Superior temporal gyrus (tissue), 1 donor: ENCODE measurements at regions not wholly inside any gene's neighbourhood (a gene's known extent, or its start where the extent isn't known, plus 50 kb on each side); places are given as distances from the start of the nearest gene placed in this dataset.
"Not testable (repeated sequence)": the region's sequence is repeated elsewhere in the genome, so short reads cannot be mapped to it uniquely, and the experiment has no call there.

ENCODE experiments used
- DNase-seq: peaks from one replicate; pipeline ENCODE4 v3.0.0-alpha.2; 2016; ENCODE audit errors: extremely low spot score

DNA sequence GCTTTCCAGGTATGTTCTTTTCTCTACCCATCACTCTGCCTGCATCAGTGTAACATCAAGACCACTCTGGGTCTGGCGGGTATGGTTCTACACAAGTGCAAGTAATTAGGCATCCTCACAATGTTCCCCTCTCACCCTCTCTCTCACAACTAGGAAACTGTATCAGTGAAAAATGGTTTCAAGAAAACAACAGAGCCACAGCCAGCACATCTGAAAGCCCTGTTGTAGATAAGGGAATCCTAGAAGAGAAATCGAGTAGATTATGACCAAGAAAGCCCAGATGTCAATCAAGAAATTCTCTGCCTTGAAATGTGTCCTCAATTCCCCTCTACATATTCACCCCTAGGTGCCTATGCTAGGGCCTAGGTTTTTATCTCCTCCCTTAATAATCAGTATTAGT, 281.3 kb upstream of the ANKRD50 start:
- DNase-seq, result no peak

DNA sequence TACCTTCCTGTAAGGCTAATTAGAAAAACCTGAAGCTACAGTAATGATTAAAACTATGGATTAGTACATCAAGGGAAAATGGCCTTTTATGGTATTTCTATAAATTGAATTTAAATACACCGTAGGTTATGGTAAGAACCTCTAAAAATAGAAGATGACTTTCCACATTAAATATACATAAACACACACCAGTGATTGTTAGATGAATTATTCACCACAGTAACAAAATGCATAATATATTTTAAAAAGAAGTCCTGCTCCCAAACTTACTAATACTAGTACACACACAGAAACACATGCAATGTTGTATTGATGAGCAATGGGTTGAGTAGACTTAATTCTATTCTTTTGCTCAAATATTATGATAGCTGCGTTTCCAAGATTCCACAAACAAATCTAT, 277.9 kb upstream of the ANKRD50 start:
- DNase-seq, result no peak

DNA sequence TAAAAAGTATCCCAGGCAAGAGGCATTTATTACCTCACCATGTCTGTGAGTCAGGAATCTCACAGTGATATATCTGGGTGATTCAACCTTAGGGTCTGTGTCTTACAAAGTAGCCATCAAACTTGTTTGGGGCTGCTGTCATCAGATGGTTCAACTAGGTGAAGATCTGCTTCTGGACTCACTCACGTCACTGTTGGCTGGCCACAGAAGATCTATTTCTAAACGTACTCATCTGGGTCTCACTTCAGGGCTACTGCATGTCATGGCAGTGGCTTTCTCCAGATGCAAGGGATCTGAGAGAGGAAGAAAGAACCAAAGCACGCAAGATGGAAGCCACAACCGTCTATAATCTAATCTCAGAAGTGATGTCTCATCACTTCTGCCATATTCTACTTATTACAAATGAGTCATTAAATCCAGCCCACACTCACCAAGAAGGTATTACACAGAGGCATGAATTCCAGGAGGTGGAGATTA, 267.8 kb upstream of the ANKRD50 start:
- DNase-seq, result no peak

DNA sequence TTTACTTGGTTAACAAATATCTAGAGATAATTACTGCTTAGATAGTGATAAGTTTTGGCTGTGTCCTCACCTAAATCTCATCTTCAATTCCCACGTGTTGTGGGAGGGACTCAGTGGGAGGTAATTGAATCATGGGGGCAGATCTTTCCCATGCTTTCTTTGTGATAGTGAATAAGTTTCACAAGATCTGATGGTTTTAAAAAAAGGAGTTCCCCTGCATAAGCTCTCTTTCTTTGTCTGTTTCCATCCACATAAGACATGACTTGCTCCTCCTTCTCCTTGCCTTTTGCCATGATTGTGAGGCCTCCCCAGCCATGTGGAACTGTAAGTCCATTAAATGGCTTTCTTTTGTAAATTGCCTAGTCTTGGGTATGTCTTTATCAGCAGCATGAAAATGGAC, 266.0 kb upstream of the ANKRD50 start:
- DNase-seq, result not testable (repeated sequence)

DNA sequence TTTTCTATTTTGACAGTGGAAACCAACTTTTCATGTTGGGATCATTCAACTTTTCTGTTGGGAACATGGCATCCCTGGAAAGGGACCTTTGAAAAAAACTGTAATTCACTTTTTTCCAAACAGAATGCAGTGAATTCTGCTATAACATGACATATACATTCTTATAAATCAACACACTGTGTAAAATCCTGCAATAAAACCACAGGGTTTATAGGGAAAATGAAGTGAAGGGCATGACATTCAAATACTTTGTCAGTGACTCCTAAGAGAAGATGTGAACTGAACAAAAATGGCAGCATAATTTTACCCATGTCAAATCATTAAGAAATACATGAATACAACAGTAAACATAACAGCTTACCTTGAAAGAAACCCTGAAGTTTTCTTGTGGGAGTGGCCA, 264.5 kb upstream of the ANKRD50 start:
- DNase-seq, result no peak

DNA sequence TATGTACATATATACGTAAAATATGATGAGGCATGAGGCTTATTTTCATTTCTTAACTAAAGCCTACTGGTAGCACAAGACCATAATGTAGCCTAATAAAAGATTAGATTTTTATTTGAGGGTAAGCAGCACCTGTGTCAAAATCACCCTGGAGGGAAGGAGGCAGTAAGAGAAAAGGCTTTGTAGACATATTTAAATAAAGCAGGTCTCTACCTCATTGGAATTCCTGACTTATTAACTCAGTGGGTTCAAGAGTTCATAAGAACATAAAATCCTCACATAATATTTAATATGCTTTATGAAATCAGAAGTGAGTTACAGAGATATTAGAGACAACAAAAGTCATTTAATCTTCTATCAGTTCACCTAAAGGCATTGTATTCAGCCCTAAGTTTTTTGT, 261.6 kb upstream of the ANKRD50 start:
- no peak for DNase-seq

DNA sequence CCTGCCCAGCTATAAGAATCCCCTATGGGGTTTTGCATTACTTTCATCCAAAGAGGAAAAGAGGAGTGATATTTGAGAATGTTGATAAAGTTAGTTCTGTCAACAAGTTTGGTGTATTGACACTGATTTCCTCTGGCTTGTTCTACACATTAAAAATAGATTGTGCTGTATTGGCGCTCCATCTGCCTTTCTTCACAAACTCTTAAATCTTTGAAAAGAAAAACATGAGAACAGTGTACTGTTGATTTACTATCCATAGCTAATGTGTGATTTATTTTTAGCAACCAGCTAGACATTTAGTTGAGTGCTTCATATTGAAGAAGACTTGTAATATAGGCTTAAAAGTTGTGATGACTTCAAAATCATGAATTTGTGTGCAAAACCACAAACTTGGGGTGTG, 261.2 kb upstream of the ANKRD50 start:
- no peak for DNase-seq

DNA sequence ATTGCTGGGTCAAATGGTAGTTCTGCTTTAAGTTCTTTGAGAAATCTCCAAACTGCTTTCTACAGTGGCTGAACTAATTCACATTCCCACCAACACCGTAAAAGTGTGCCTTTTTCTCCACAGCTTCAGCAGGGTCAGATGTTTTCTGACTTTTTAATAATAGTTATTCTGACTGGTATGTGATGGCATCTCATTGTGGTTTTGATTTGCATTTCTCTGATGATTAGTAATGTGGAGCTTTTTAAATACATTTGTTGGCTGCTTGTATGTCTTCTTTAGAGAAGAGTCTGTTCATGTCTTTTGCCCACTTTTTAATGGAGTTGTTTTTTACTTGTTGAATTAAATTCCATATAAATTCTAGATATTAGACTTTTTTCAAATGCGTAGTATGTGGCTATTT, 257.5 kb upstream of the ANKRD50 start:
- DNase-seq, result no peak

DNA sequence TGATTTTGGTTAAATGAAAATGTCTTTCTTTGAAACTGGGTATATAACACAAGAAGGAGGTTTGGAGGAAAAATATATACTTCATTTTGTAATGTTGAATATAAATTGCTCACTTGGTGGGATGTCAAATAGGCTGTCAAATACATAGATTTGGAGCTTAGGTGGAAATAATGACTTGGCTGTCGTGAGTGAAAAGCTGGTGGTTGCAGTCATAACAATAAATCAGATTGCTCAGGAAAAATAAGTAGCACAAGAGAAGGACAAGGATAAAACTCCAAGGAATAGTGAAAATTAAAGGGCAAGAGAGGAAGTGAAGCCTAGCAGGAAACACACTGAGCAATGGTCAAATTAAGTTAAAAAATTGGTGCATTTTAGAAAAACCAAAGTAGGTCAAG, 253.0 kb upstream of the ANKRD50 start:
- no peak for DNase-seq

DNA sequence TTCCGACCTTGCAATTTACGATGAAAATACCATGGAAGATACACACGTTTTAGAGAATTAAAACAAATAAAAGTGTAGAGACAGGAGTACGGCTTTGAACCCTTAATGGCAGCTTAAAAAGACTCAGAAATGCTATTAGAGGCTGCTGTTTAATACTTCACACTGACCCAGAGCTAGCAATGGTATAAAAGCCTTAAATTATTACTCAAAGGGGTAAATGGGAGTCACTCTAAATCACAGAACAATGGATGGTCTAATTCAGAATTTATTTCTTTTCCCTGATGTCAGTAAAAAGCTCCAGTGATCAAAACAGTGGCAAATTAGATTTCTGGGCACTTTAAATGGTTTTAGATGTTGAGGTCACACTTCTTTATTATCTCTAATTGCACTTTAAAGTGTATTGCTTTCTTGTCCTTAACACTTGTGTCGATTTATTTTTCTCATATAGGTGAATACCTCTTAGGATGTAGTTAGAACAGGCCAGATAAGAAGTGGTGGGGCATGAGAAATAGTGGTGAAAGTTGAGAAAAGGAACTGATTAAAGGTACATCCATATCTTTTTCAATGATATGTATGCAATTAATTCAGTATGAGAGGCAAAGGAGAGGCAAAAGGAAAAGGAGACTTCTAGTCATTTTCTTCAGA, 252.4 kb upstream of the ANKRD50 start:
- no peak for DNase-seq

DNA sequence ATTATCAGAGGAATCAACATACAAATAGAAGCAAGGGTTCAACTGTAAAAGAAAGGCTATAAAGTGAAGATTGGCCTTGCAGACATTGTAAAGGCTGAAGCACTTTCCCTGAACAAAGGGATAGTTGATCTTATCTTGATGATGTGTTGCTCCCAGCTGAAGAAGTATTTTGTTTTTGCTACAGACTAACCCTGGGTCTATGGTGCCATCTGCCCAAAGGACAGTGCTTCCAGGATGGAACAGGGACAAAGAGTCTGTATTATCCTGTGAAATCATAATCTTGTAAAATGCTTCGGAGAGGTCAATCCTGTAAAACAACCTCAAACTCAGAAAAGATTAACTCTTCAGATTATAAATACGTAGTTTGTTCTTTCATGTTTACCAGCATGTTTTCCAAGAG, 251.7 kb upstream of the ANKRD50 start:
- DNase-seq, result no peak

DNA sequence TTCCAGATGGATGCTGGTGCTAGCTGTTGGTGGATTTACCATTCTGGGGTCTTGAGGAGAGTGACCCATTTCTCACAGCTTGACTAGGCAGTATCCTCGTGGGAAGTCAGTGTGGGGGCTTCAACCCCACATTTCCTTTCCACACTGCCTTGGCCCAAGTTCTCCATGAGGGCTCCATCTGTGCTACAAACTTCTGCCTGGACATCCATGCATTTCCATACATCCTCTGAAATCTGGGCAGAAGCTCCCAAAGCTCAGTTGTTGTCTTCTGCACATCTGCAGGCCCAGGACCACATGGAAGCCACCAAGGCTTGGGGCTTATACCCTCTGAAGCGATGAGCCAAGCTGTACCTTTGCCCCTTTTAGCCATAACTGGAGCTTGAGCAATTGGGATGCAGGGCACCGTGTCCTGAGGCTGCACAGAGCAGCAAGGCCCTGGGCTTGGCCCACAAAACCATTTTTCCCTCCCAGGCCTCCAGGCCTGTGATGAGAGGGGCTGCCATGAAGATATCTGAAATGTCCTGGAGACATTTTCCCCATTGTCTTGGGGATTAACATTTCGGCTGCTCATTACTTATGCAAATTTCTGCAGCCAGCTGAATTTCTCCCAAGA, 248.7 kb upstream of the ANKRD50 start:
- DNase-seq, result no peak

DNA sequence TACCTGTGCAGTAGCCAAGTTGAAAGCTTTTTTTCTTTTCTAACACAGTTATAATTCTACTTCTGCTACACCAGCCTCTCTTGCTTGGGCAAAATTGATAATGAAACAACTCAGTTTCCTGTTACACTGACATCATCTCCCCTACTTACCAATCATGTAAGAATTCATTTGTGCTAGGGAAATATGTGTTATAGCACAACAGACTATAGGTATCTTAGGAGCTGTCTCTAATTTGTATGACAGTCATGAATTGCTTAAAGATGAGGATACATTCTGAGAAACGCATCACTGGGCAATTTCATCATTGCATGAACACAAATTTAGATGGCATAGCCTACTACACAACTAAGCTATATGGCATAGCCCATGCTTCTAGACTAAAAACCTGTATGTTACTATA, 246.3 kb upstream of the ANKRD50 start:
- no peak for DNase-seq

DNA sequence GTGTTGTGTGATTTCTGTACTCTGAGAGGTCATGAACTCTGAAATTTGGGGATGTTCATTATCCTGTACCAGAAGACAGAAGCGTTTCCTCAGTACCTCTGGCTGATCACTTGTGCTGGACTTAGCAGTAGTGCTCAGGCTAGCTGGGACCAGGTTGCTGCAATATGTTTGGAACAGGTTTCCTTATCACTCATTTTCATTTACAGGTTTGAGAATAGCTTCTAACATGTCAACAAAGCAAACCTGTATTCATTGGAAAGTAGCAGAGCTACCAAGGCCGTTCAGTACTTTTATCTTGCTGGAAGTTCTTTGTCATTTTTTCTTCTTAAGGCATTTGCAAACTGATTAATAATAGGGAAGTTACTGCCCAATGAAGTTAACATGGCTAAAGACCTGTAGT, 242.9 kb upstream of the ANKRD50 start:
- no peak for DNase-seq

DNA sequence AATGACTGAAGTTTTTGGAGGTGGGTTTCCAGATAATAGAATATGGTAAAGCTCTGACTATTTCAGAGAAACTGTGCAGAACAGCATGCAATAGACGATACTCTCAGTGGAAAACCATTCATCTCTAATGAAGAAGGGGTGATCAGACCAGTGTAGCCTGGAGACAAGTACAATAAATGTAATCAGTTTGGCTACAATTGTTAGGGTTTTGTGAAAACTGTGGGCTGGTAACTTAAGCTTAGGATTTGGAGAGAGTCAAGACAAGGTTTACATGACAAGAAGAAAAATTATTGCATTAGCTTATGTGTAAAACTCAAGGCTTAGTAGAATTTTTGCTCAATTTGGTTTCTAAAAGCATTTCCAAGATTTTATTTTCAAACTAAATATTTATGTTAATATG, 241.5 kb upstream of the ANKRD50 start:
- no peak for DNase-seq

DNA sequence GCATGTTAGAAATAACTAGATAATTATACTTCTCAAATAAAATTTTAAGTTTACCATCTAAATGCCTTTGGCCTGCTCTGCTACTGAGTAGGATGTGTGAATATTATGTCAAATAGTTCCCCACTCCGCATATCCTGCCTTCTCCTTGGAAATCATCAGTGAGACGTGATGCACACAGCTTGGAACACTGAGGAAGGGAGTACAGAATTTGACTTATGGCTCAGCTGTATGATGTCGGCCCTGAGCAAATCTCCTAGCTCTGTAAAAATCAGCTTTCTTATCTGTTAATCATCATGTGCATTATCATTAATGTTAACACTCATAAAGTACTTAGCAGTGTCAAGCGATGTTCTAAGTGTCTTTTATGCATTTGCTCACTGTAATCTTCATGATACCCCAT, 241.0 kb upstream of the ANKRD50 start:
- no peak for DNase-seq

DNA sequence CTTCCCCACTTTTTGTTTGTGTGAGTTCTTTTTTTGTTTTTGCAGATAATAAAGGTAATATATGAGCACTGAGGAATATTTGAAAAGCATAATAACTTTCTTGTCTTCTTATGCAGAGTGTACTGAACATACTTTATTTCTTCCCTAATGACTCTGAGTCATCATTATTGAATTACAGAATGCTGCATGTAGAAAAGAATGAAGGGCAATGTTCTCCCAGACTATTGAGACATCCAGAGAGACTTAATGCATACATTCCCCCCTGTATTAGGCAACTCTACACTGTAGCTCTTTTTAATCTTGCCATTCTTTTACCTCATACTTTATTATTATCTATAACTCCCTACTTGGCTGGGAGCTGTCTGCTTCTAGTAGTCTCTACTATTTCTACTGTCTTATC, 240.5 kb upstream of the ANKRD50 start:
- DNase-seq, result no peak

DNA sequence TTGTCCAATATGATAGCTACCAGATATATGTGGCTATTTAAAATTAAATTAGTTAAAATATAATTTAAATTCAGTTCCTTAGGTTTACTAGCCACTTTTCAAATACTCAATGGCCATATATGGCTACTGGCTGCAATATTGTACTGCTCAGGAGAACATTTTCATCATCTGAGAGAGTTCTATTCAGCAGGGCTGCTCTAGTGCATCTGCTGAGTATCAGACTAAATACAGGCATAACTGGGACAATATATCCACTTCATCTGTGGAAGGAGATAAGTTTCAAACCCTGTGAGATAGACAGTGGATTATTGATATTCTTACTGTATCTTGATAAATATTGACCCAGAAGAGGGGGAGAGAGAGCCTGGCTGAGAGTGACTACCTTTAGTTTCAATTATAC, 240.1 kb upstream of the ANKRD50 start:
- no peak for DNase-seq

DNA sequence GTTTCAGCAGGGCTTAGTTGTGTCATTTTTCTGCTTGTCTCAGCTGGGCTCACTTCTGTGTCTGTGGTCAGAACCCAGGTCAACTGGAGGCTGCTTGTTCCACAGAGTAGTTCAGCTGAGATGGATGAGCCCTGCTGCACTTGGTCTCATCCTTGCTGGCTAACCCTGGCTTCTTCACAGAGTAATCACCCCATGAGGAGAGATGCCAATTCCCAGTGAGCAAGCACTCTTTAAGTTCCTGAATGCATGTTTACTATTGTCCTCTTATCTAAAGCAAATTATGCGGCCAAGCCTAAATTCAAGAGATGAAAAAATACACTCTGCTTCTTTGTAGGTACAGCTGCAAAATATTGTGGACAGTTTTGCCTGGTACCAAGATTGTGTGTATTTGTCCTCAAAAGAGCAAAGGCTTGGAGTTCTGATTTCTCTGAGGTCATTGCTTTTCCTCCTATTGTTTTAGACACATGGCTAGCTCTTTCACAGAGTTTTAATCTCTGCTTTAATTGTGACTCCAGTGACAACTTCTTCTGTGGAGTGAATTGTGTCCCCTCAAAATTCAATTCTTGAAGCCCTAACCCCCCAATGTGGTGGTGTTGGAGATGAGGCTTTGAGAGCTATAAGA, 236.6 kb upstream of the ANKRD50 start:
- no peak for DNase-seq

DNA sequence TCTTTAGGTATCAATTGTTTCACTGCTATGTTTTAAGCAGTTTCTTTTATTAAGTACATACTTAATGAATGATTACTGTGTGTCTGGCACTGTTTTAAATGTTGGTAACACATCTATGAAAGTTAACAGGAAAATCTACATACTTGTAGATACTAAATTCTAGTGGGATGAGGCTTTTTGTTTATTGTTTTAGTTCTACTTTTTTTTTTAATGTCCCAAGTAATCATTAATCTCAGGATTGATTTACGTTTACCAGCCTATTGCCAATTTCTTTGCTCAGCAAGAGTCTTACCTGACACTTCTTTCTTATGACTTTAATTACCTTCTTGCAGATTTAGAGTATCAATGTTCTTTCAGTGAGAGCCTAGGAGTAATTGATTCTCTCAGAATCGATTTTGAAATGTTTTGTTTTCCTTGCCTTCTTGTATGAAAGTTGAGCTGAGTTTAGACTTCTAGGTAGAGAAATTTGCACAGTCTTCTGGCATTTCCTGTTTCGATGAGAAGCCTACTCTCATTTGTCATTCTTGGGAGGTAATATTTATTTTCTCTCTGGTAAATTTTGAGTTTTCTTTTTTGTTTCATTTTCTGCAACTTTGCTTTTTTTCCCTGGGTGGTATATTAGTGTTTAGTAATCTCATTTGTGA, 235.2 kb upstream of the ANKRD50 start:
- no peak for DNase-seq

DNA sequence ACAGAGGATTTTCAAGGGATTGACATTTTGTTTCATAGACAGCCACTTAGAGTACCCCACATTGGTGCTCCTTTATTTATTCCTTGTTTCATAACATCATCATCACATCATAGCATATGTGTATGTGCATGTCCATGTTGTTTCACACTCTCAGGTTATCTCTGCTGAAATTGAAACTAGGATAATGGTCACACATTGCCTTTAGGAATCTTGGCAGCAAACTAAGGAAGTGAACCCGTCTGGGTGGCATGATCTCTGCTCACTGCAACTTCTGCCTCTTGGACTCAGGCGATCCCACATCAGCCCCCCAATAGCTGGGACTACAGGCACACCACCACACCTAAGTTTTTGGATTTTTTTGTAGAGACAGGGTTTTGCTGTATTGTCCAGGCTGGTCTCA, 234.2 kb upstream of the ANKRD50 start:
- no peak for DNase-seq

DNA sequence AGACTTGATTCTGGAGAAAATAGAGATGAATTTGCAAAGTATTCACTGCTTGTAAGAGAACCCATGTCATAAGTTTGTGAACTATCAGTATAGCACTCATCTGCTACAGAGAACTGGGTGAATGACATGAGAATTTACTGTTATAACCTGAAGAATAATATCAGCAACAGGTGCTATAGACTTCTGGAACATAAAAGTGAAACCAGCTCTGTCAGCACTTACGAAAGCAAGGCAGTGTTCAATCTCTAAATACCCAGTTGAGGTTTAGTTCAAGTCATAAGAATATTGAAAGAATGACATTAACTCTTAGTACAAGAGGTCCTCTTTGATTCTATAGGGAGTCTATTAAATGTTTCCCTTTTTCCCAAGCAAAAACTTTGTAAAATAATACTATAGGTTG, 232.9 kb upstream of the ANKRD50 start:
- DNase-seq, result no peak

DNA sequence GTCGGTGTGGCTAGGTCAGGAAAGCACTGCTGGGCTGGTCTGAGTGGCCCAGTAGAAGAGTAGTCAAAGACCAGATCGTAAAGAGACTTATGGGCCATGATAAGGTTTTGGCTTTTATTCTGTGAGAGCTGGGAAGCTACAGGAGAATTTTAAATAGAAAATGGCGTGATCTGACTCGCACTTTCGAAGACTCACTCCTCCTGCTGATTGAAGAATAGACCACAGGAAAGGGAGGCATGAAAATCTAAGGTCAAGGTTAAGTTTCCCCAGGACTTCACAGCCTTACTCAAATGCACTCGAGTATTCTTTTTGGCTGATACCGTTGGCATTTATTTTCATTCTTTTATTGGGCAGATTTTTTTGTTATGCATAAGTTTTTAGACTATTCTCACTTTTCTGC, 231.4 kb upstream of the ANKRD50 start:
- DNase-seq, result no peak
